HL-60/S4 treated with retinoic acid at 250 ng/mL for 4 days and 3 days (cell line): ENCODE measurements at regions not wholly inside any gene's neighbourhood (a gene's known extent, or its start where the extent isn't known, plus 50 kb on each side); places are given as distances from the start of the nearest gene placed in this dataset.

Source experiments
- in situ Hi-C: fragments of 300-500 bp; cut with MboI; formaldehyde crosslinking; loops from 2 replicates; pipeline ENCODE4 v1.7.0; 2022; ENCODE audit warnings: low sequenced_read_pairs

DNA sequence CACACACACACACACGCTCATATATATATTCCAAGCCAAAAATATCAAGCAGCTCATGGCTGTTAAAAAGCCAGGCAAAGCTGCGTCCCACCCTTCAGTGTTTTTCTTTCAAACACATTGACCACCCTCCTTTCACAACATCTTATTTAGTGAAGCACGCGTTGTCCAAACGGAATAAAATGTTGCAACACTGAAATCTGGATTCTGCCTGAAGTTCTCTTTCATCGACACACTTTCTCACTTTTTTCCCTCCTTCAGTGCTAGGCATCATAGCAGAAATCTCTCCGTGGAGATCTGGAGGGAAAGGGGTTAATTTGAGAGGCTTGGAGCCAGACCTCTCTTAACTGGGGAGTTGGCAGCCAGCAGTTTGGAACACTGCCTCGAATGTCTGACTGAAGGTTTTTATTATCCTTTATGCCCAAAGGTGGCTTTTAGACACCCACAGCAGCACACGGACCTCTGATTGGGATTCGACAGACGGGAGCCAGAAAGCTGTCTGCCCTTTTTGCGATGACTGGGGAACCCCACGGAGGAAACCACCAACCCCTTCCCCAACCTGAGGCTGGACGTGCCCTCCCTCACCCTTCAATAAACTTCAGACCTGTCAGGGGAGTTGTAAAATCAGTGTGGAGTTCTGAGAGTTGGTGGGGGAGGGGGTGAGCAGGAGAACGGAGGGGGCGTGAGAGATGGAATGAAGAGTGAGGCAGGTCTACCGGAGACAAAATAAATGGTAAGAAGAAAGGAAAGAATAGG is 833.6 kb upstream of the SOX9 start:
- in situ Hi-C loops, result no loop called here

DNA sequence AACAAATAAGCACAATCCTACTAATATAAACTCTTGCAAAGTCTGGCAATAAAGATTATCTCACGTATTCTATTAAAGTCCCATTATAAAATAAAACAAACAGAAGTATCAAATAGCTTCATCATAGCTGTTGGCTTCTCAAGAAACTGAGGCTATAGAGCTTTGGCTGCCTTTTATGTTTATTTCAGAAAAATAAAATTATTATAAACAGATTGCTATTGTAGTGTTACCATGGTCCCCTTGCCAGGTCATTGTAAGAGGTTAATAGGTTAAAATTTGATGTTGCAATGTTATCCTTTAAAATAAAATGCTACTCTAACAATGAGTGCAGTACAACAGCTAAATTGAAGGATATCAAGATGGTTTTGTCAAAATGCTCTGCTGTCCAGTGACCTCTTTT is 828.8 kb upstream of the SOX9 start:
- in situ Hi-C loops, result no loop called here

DNA sequence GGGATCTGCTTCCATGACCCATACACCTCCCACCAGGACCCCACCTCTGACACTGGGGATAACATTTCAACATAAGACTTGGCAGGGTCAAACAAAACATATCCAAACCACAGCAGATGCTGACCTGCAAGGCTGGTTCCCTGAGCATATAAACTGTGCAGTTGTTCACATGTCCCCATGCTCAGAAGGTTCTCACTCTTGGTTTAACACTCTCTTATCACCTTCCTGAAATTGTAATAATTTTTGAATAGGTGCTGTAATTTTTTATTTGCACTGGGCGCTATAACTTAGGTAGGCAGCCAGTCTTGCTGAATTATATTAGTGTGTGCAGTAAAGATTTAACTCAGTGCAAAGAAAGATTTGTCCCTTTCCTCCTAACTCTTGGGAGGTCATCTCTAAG is 824.8 kb upstream of the SOX9 start:
- in situ Hi-C loops, result no loop called here

DNA sequence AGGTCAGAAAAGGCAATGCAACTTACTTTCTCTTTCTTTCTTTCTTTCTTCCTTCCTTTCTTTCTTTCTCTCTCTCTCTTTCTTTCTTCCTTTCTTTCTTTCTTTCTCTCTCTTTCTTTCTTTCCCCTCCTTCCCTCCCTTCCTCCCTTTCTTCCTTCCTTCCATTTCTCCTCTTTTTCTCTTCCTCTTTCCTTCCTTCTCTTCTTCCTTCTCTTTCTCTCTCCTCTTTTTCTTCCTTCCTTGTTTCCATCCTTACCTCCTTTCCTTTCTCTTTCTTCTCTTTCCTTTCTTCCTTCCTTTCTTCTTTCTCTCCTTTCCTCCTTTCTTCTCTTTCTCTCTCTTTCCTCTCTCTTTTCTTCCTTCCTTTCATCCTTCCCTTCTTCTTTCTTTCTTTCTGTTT is 819.8 kb upstream of the SOX9 start:
- in situ Hi-C loops, result no loop called here

GRCh38 chr17:71302721-71303549 is 817.9 kb upstream of the SOX9 start:
- in situ Hi-C loops, result no loop called here

DNA sequence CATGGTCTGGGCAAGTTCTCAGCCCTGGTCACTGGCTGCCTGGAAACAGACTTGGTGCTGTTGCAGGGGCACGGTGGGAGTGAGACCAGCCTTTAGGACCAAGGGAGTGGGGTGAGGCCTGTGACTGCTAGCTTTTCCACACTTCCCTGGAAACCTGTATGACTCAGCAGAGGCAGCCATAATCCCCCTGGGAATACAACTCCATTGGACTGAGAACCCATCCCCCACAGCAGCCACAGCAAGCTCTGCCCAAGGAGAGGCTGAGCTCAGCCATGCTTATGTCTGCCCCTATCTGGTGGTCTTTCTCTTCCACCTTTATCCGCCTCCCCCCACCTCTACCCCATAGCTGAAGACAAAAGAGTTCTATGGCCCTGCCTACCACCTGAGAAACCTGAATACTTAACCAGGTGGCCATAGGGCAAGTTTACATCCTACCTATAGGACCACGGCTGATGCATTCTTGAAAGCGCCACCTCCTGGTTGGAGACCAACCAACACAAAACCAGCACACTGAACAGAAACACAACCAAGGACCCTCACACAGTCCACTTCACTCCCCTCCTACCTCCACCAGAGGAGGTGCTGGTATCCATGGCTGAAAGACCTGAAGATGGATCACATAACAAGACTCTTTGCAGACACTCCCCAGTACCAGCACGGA is 816.2 kb upstream of the SOX9 start:
- in situ Hi-C loops, result no loop called here

GRCh38 chr17:71313866-71314265 is 807.0 kb upstream of the SOX9 start:
- in situ Hi-C loops, result no loop called here

GRCh38 chr17:71315568-71315967 is 805.3 kb upstream of the SOX9 start:
- in situ Hi-C loops, result no loop called here

DNA sequence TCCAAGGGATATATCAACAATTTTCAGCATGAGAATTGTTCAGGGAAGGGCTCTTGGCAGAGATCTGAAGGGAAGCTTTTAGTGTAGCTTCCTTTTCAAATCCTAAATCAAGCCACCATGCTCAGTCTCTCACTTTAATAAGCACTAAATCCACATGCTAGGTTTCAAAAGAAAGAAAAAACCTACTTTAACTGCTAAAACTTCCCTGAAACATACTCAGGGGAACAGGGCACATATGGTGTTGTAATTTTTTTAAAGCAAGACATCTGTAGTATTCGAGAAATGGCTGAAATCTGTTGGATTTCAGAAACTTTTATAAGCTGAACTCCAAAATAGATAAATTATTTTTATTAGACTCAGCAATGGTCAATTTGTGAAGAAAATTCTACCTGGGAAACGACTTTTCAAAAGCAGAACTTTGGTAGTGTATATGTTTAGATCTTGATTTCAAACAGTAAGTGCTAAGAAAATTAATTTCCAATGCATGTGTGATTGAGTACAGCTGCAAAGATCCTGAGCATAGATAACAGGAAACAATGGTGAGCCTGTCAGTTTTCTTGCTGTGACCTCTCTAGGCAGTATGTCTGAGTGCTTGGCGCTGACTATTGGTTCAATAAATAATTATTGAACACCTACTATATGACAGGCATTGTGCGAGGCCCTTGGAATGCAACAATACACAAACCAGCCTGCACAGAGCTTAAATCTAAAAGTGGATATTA is 804.5 kb upstream of the SOX9 start:
- in situ Hi-C loops, result no loop called here

GRCh38 chr17:71320009-71320796 is 800.6 kb upstream of the SOX9 start:
- in situ Hi-C loops, result no loop called here

- in situ Hi-C loops, result no loop called here
Measured at GRCh38 chr17:71325117-71325516, 795.7 kb upstream of the SOX9 start.

GRCh38 chr17:71325886-71326285 is 794.9 kb upstream of the SOX9 start:
- in situ Hi-C loops, result no loop called here

- in situ Hi-C loops, result no loop called here
Measured at GRCh38 chr17:71327376-71328059, 793.3 kb upstream of the SOX9 start.

GRCh38 chr17:71329310-71330098 is 791.3 kb upstream of the SOX9 start:
- in situ Hi-C loops, result no loop called here

GRCh38 chr17:71330099-71330375 is 790.8 kb upstream of the SOX9 start:
- in situ Hi-C loops, result no loop called here

DNA sequence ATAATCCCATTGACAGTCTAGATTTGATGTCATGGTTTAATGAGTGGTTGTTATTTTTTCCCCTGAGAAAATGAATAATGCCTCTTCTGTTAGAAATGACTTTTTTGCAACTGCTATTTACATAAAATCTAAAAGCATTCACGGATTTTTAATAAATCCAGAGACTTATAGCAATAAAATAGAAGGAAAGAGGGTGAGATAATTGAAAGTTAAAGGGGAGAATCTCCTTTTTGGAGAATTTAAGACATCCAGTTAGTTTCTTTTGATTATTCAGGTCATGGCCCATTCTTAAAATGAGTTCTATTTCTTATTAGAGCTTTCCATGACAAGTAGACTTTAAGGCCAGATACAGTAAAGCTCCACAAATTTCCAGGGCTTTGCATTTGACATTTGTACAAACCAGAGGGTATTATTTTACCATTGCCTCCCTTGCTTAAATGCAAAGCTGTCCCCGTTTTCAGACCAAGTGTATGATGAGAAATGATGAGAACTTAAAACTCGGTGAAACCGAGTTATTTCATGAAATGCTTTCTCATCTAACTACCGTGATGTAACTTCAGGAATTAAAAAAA is 789.0 kb upstream of the SOX9 start:
- in situ Hi-C loops, result no loop called here

DNA sequence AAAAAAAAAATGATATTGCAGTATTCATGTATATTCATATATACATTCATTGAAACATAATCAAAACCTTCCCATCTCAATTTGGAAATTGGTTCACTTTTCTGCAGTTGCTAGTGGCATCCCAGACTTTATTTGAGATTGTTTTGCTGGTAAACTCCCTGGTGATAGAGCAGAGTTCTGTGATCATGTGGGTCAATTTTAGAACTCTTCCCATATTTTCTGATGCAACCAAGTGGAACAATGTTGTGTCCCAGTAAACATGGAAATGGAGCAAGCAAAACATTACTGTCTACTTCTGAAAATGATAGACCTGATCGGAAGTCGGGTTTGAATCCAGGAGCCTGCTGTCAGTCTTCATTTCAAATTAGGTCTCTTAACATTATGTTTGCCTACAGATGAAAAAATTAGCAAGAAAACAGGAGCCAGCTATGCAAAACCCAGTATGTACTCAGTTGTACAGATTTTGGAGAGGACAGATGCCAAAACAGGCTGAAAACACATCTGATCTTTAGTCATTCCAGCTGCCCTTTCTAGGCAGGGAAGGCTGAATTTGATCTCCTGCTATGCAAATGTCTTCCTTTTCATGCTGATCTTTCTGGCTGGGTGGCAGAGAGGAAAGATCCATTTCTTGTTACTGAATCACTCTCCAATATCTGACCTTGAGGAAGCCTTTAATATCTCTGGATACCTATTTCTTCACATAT is 786.6 kb upstream of the SOX9 start:
- in situ Hi-C loops, result no loop called here

DNA sequence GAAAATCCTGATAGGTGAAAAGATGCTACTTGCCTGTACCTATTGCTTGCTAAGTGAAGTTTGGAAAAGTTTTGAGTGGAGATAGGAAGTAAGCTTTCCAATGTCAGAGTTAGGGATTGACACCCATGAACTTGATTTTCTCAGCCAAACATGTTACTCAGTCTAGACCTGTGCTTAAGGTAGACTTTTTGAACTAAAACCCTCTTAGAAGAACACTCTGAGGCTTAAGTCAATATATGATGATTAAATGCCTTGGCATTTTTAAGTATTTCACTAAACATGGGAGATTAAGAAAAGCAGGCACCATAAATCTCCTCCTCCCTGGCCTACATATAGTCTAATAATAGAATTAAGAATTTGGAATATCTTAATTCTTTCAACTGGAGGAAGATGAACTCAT is 785.6 kb upstream of the SOX9 start:
- in situ Hi-C loops, result no loop called here
